LNCAP (cell line): ENCODE measurements at regions not wholly inside any gene's neighbourhood (a gene's known extent, or its start where the extent isn't known, plus 50 kb on each side); places are given as distances from the start of the nearest gene placed in this dataset.

Experiments
- CTCF ChIP-seq: fragments of 450-650 bp; IDR thresholded peaks from 2 replicates; pipeline ENCODE4 v1.5.1; 2017; ENCODE audit warnings: mild to moderate bottlenecking

- no peak for TF ChIP-seq CTCF
Observed at GRCh38 chr3:23112491-23112890, 90.6 kb upstream of the UBE2E2 start.

DNA sequence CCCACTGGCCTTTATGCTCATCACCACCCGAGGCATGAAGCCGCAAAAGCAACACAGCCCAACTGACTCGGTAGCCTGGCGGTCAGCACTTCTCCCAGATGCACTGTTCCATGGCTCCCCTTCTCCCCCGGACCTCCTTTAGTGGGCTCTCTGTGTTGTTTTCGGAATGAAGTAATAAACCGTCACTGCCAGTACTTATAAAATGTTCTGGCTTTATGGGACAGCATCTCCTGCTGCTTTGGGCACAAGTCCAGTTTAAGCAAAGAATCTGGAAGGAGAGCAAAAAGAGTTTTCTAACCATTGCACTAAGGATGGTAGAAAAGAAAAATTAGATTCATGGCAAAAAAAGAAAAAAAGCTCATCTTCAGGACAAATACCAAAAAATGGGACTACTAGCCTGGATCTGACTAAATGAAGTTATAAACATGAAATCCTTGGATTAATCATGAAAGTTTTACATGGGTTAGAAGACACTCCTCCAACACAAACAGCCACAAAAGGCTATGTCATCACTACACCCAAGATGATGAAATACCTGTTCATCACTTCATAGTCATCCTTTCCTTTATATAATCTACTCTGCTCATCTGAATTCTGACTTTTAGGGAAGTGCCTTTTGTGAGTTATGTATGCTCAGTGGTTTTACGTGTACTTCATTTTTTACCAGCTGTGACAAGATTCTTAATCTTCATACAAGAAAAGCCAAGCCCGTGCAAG, 89.5 kb upstream of the UBE2E2 start:
- TF ChIP-seq CTCF = no peak

DNA sequence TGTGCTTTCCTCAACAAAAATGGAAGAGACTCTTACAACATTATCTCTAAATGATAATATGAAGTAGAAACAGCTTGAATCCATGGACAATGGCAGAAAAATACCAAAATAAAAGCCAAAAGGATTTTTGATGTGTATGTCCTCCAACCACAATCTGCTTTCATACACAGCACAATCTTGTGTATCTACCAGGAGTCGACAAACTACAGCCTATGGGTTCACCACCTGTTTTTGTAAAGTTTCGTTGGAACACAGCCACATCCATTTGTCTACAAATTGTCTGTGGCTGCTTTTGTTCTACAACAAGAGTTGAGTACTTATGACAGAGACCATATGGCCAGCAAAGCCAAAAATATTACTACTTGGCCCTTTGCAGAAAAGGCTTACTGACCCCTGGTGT, 88.7 kb upstream of the UBE2E2 start:
- no peak for TF ChIP-seq CTCF

- no peak for TF ChIP-seq CTCF
Observed at GRCh38 chr3:23115171-23115877, 87.8 kb upstream of the UBE2E2 start.

DNA sequence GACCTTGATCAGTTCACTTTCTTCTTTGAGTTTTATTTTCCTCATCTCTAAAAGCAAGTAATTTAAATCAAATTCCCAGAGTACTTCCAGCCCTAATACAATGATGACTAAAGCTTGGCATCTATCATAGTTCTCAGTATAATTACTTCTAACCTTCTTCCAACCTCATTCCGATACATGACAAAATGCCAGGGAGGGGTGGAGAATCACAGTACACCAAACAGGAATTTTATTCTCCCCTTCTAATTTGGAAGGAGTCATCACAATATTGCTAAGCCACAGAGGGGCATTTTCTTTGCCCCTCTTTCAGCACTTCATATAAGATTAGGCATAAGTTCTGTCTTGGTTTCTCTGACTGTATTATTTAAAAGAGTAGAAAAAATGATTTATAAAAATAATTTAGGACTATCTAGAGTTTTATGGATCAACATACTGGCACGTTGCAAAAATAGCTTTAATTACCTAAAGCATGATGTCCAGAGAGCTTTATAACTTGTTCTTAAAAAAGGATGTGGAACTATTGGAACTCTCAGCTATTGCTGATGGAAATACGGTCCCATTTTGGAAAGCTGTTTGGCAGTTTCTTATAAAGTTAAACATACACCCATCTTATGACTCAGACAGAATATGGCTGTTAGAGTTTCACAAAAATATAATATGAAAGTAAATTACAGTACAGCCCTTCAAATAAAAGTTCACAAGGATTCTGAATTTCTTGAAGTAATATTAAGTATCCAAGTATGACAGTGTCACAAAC, 86.9 kb upstream of the UBE2E2 start:
- no peak for TF ChIP-seq CTCF

DNA sequence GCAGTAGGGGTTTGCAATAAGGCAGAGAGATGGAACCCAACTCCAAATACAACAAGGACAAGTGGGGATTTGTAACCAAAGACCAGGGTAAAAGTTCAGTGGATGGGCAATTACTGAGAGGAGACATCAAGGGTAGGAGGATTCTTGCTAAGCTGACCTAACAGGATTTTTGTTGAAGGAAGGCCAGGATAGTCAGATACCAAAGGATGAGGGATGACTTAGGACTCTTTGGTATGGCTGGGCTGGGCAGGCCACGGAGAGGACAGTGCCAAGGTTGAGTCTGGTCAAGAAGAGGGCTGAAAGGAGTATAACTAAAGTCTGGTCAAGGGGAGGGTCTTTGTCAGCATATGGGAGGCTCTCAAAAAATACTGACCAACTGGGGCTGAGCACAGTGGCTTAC, 85.3 kb upstream of the UBE2E2 start:
- no peak for TF ChIP-seq CTCF

DNA sequence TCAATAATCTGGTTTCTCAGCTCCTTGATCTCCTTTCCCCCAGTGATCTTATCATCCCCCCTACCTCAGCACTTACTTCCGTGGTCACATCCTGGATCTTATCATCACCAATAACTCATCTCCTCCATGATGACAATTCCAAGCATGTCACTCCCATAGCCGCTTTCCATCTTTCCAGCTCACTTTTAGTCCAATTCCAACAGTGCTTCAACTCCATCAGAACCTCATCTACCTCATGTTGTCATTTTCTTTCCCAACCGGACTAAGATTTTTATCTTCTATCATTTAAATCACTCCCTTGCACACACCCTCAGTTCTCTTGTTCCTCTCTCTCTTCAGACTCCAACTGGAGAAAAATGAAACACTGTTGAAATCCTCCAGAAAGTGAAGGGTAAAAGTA, 75.9 kb upstream of the UBE2E2 start:
- TF ChIP-seq CTCF = no peak
